ENCODE measurements at regions not wholly inside any gene's neighbourhood (a gene's known extent, or its start where the extent isn't known, plus 50 kb on each side); places are given as distances from the start of the nearest gene placed in this dataset.

DNA sequence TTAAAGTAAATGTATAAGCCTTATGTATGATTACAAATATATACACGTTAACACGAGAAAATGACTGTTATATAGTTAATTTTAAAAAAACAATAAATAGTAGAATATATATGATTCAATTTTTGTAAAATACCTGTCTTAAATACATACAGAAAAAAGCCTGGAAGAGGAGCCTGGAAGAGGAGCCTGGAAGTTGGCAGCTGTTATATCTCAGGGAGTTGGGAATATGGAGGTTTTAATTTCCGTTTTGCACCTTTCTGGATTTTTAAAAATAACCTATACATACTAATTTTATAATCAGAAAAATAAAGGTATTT, 111.6 kb downstream of the WT1 start:
- TF ChIP-seq MECOM (CRISPR knock-in tag; IDR thresholded peaks at IDR 0.05) (no peak), POLR2AphosphoS5 (IDR thresholded peaks at IDR 0.05; ENCODE audit: control insufficient read depth, insufficient read depth, low read depth, low read length) (no peak), HDGF (IDR thresholded peaks at IDR 0.05) (no peak), FOXA1 (IDR thresholded peaks at IDR 0.05; ENCODE audit: borderline replicate concordance) (no peak), HDAC2 (IDR thresholded peaks at IDR 0.05) (no peak), NEUROD1 (IDR thresholded peaks at IDR 0.05; ENCODE audit: borderline replicate concordance, low read depth, low read length, partially characterized antibody) (no peak)
- TF ChIP-seq, protein P1, sequence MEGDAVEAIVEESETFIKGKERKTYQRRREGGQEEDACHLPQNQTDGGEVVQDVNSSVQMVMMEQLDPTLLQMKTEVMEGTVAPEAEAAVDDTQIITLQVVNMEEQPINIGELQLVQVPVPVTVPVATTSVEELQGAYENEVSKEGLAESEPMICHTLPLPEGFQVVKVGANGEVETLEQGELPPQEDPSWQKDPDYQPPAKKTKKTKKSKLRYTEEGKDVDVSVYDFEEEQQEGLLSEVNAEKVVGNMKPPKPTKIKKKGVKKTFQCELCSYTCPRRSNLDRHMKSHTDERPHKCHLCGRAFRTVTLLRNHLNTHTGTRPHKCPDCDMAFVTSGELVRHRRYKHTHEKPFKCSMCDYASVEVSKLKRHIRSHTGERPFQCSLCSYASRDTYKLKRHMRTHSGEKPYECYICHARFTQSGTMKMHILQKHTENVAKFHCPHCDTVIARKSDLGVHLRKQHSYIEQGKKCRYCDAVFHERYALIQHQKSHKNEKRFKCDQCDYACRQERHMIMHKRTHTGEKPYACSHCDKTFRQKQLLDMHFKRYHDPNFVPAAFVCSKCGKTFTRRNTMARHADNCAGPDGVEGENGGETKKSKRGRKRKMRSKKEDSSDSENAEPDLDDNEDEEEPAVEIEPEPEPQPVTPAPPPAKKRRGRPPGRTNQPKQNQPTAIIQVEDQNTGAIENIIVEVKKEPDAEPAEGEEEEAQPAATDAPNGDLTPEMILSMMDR (IDR thresholded peaks at IDR 0.05 in 2 of 3, conservative IDR thresholded peaks at IDR 0.05 in 1 of 3; ENCODE audit: insufficient read depth in 2 of 3, low read depth in 1 of 3, low read length in 3 of 3), result no peak

All from K562 (cell line).